Natural killer cell treated with Interleukin-12 subunit alpha and Interleukin-12 subunit beta and Interleukin-15 and Interleukin-18, amount 100 ng/mL, for 72 hours (primary cell): ENCODE measurements at regions not wholly inside any gene's neighbourhood (a gene's known extent, or its start where the extent isn't known, plus 50 kb on each side); places are given as distances from the start of the nearest gene placed in this dataset.

ENCODE experiments used
- ATAC-seq, 2 donors: fragments of 150-1000 bp; cut with Tn5 transposase in 1 of 2; sonication (Bioruptor Pico), chemical (Tn5 transposase) in 1 of 2; 2 replicates each; pipeline ENCODE4 v1.10.0; 2021
- DNase-seq: peaks from one replicate; pipeline ENCODE4 v3.0.0; 2022; ENCODE audit warnings: low spot score
- H3K27ac Mint-ChIP-seq, 2 donors: 1 replicate in 1 of 2; 2 replicates in 1 of 2; pipeline ENCODE4 v1.8.0; 2022; ENCODE audit warnings: mixed read lengths in 2 of 2, mild to moderate bottlenecking in 1 of 2, moderate library complexity in 1 of 2
- H3K27me3 Mint-ChIP-seq, 2 donors: 1 replicate in 1 of 2; 2 replicates in 1 of 2; pipeline ENCODE4 v1.8.0; 2022; ENCODE audit warnings: mixed read lengths in 2 of 2
- H3K36me3 Mint-ChIP-seq: one replicate; pipeline ENCODE4 v1.8.0; 2022; ENCODE audit warnings: mixed read lengths
- H3K4me1 Mint-ChIP-seq, 2 donors: 1 replicate in 1 of 2; 2 replicates in 1 of 2; pipeline ENCODE4 v1.8.0; 2022; ENCODE audit warnings: low read depth in 2 of 2, mixed read lengths in 2 of 2, mild to moderate bottlenecking in 1 of 2
- H3K4me3 Mint-ChIP-seq: one replicate; pipeline ENCODE4 v1.8.0; 2022; ENCODE audit warnings: mixed read lengths
- H3K9me3 Mint-ChIP-seq: 2 replicates; pipeline ENCODE4 v1.8.0; 2022; ENCODE audit warnings: mixed read lengths

DNA sequence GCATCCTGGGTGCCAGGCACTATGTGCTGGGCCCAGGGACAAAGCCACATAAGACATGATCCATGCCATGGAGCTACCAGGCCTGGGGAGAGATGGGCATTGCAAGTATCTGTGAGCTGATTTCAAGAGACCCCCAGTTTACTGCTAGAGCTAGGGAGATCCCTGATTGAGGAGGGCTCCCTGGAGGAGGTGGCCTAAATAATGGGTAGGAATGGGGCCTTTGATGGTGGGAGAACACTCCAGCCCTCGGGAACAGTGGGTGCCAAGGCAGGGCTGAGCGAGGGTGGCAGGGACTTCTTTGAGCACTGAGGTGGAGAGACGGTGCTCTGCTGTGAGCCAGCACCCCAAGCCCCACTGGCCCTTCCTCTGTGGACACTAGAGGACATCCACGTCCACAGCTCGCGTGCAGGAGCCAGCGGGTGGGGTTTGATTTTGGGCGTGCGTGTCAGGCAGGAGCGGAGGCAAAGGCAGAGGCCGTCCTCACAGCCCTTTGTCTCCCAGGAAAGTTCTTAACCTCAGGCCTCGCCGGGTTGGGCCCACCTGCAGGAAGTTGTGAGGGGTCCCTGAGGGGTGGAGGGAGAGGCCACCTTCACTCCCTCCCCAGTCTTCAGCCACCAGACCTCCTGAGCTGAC is 52.9 kb upstream of the PPARA start:
- Mint-ChIP-seq H3K4me1 (no peaks in the 10 kb centered on the region), H3K36me3 (no peaks in the 10 kb centered on the region), H3K27ac (no peak overlapping the region), H3K27me3 (no peaks in the 10 kb centered on the region), H3K9me3 (no peaks in the 10 kb centered on the region), H3K4me3 (no peak overlapping the region)
- DNase-seq: no peak
- no peak for ATAC-seq

DNA sequence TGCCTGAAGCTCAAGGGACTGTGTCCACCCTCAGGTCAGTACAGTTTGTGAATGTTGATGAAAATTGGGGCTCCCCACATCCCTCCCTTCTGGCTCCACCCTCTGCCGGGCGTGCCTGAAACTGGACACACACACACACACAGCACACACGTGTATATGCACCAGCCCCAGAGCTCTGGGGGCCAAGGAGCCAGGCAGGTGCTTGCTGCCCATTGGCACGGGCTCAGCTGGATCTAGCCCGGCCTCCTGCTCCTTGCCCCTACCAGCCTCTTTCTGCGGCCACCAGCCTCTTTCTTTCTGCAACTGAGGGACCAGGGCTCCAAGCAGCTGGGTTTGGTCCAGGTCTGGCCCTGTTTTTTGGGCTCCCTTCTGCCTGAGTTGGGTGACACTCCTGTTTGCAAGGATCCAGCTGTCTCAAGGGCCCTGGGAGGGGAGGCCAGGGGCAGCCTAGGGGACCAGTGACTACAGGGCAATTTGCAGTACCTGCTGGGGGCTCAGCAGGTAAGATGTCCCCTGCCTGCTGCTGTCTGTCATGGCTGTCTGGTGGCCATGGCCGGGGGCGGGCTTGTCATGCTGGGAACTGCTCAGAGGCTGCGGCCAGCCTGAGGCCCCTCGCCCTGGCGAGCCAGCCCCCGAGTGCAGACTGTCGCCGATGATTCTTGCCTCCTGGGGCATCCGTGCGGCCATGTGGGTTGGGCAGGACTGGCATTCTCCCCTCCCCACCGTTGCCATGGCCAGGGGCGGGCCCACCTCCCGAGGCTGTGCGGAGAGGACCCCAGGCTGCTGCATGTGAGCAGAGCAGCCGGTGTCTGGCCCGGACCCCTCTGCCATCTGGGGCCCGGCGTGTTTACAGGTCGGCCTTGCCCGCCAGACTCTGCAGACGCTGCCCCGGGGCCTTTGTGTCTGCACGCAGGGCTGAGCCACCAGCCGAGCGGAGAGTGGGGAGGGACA is 51.5 kb upstream of the PPARA start:
- Mint-ChIP-seq H3K9me3 (no peaks in the 10 kb centered on the region), H3K27ac (no peak overlapping the region), H3K36me3 (no peaks in the 10 kb centered on the region), H3K4me3 (no peak overlapping the region), H3K27me3 (no peaks in the 10 kb centered on the region), H3K4me1 (no peaks in the 10 kb centered on the region)
- ATAC-seq (no peak), DNase-seq (no peak)

DNA sequence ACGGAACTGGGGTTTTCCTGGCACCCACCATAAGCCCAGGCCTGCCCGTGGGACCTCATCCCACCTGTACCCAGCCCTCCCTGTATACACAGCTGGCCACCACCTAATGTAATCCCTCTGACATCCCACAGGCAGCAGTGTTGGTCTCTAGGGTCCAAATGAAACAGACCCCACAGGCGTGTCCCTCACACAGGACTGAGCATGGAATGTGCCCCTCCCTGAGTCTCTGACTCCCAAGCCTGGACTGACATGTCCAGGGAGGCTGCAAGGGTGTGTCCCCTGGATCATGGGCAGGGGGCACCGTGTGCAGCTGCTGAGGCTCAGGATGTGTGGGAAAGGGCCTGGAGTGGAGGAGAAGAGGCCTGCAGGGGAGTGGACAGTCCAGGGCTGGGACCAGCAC is 50.6 kb upstream of the PPARA start:
- no peak overlapping the region for H3K27ac Mint-ChIP-seq
- H3K36me3 Mint-ChIP-seq: no peaks in the 10 kb centered on the region
- no peaks in the 10 kb centered on the region for H3K27me3 Mint-ChIP-seq
- H3K4me1 Mint-ChIP-seq: no peaks in the 10 kb centered on the region
- DNase-seq (no peak), ATAC-seq (peak in 1 of 2 donors; percentile 12)
- H3K4me3 Mint-ChIP-seq: no peak overlapping the region
- H3K9me3 Mint-ChIP-seq: no peaks in the 10 kb centered on the region

DNA sequence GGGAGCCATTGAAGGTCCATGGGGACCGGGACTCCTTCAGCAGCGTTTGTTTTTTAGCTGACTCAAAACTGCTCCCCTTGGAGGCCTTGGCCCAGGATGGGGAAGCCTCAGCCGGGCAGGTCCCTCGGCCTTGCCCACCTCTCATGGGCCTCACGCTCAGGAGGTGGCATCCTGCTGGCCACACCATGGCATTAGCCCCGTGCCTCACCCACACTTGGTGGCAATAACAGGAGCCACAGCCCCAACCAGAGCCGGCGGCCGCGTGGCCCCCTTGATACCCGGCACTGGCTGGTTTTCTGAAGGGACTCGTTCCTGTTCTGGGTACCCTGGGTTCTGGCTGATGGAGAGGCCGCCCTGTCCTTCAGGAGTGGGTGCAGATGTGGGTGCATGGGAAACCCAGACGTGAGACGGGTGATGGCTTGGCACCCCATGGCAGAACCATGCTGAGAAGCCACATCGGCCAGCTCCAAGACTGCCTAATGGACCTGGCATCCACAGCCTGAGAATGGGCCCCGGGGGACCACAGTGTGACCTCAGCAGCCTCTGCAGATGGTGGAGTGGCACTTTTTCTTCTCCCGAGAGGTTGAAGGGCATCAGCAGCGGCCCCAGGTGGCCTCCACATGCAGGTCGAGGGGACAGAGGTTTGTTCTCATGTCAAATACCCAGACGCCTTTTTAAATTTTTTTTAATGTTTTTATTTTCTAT is 49.8 kb upstream of the PPARA start:
- H3K27ac Mint-ChIP-seq: no peak overlapping the region
- no peaks in the 10 kb centered on the region for H3K9me3 Mint-ChIP-seq
- ATAC-seq (no peak), DNase-seq (no peak)
- no peak overlapping the region for H3K4me3 Mint-ChIP-seq
- no peaks in the 10 kb centered on the region for H3K36me3 Mint-ChIP-seq
- H3K27me3 Mint-ChIP-seq: no peaks in the 10 kb centered on the region
- H3K4me1 Mint-ChIP-seq: no peaks in the 10 kb centered on the region
